Activated naive CD4-positive, alpha-beta T cell treated with anti-CD3 and anti-CD28 coated beads for 36 hours (primary cell): ENCODE measurements at regions not wholly inside any gene's neighbourhood (a gene's known extent, or its start where the extent isn't known, plus 50 kb on each side); places are given as distances from the start of the nearest gene placed in this dataset.
A peak's percentile ranks its signal among the peaks of the same experiment; 100 is the strongest.

Experiments used
- CTCF ChIA-PET: fragments of 350-600 bp; sonication (Branson Sonifier 250); formaldehyde crosslinking; loops from one replicate; lab custom pipeline; 2021; ENCODE audit warnings: antibody characterized with exemption; lab: Charles Lee
- DNase-seq: peaks from one replicate; pipeline ENCODE4 v3.0.0-alpha.2; 2020
- H3K27ac Mint-ChIP-seq: one replicate; pipeline ENCODE4 v1.8.0; 2021; ENCODE audit warnings: mild to moderate bottlenecking, mixed read lengths
- H3K27me3 Mint-ChIP-seq: one replicate; pipeline ENCODE4 v1.8.0; 2021; ENCODE audit warnings: low read depth, mixed read lengths
- H3K36me3 Mint-ChIP-seq: one replicate; pipeline ENCODE4 v1.8.0; 2021; ENCODE audit warnings: low read depth, mixed read lengths
- H3K4me1 Mint-ChIP-seq: one replicate; pipeline ENCODE4 v1.8.0; 2021; ENCODE audit warnings: low read depth, mixed read lengths
- H3K4me3 Mint-ChIP-seq: one replicate; pipeline ENCODE4 v1.8.0; 2021; ENCODE audit warnings: mild to moderate bottlenecking, moderate library complexity, mixed read lengths
- H3K9me3 Mint-ChIP-seq: one replicate; pipeline ENCODE4 v1.8.0; 2021; ENCODE audit warnings: mixed read lengths
- intact Hi-C: fragments of 100-400 bp; cut with micrococcal nuclease; formaldehyde crosslinking; loops from one replicate; pipeline ENCODE4 v1.15.1; 2023

- peaks cover 7% of the 10 kb centered on the region for H3K27me3 Mint-ChIP-seq
- peaks cover 1% of the 10 kb centered on the region for H3K36me3 Mint-ChIP-seq
- H3K9me3 Mint-ChIP-seq = peaks cover 12% of the 10 kb centered on the region
- no peak overlapping the region for H3K27ac Mint-ChIP-seq
- peak; percentile 82 for DNase-seq
- intact Hi-C loops = loop anchor here (1.0 kb wide), 1 partner anchor 205 kb away; no protein-coding TSS in a partner anchor
- CTCF ChIA-PET = interaction anchor here (0.5 to 2.3 kb wide), 6 partner anchors 8 to 710 kb away, joined by 3 to 11 read pairs (median 4); no protein-coding TSS in a partner anchor
- no peak overlapping the region for H3K4me3 Mint-ChIP-seq
- H3K4me1 Mint-ChIP-seq = peaks cover 2% of the 10 kb centered on the region
These were observed 92.8 kb upstream of the OTOS start for GRCh38 chr2:240232961-240233884.

GRCh38 chr2:240233885-240234502 is 93.5 kb upstream of the OTOS start:
- CTCF ChIA-PET = interaction anchor here (0.5 to 1.5 kb wide), 2 partner anchors 9 to 709 kb away, joined by 3 to 4 read pairs; no protein-coding TSS in a partner anchor
- Mint-ChIP-seq H3K9me3 (peaks cover 8% of the 10 kb centered on the region), H3K4me1 (peaks cover 2% of the 10 kb centered on the region), H3K27ac (no peak overlapping the region), H3K4me3 (no peak overlapping the region), H3K36me3 (no peaks in the 10 kb centered on the region), H3K27me3 (peaks cover 5% of the 10 kb centered on the region)
- intact Hi-C loops = loop anchor here (1.0 kb wide), 1 partner anchor 204 kb away; no protein-coding TSS in a partner anchor
- DNase-seq = no peak

GRCh38 chr2:240234503-240234951 is 94.1 kb upstream of the OTOS start:
- H3K4me1 Mint-ChIP-seq = peaks cover 2% of the 10 kb centered on the region
- H3K27ac Mint-ChIP-seq = no peak overlapping the region
- DNase-seq = no peak
- H3K9me3 Mint-ChIP-seq = peaks cover 2% of the 10 kb centered on the region
- peaks cover 3% of the 10 kb centered on the region for H3K27me3 Mint-ChIP-seq
- CTCF ChIA-PET = interaction anchor here (0.6 to 1.5 kb wide), 2 partner anchors 9 to 160 kb away, joined by 3 to 4 read pairs; no protein-coding TSS in a partner anchor
- intact Hi-C loops = no loop called here
- H3K36me3 Mint-ChIP-seq = no peaks in the 10 kb centered on the region
- H3K4me3 Mint-ChIP-seq = no peak overlapping the region

GRCh38 chr2:240235149-240235803 is 94.8 kb upstream of the OTOS start:
- Mint-ChIP-seq H3K9me3 (no peaks in the 10 kb centered on the region), H3K4me3 (no peak overlapping the region), H3K4me1 (peaks cover 2% of the 10 kb centered on the region), H3K36me3 (no peaks in the 10 kb centered on the region), H3K27ac (no peak overlapping the region), H3K27me3 (no peaks in the 10 kb centered on the region)
- no peak for DNase-seq
- CTCF ChIA-PET = interaction anchor here (0.6 to 1.5 kb wide), 2 partner anchors 8 to 160 kb away, joined by 3 to 4 read pairs; no protein-coding TSS in a partner anchor
- intact Hi-C loops = no loop called here

GRCh38 chr2:240235811-240236210 is 95.4 kb upstream of the OTOS start:
- CTCF ChIA-PET = interaction anchor here (1.5 kb wide), 1 partner anchor 8 kb away, joined by 3 read pairs; no protein-coding TSS in a partner anchor
- no peaks in the 10 kb centered on the region for H3K36me3 Mint-ChIP-seq
- H3K4me3 Mint-ChIP-seq = no peak overlapping the region
- H3K9me3 Mint-ChIP-seq = no peaks in the 10 kb centered on the region
- no peak overlapping the region for H3K27ac Mint-ChIP-seq
- DNase-seq = no peak
- H3K27me3 Mint-ChIP-seq = no peaks in the 10 kb centered on the region
- intact Hi-C loops = no loop called here
- H3K4me1 Mint-ChIP-seq = peaks cover 2% of the 10 kb centered on the region

- DNase-seq = peak; percentile 17
- H3K4me1 Mint-ChIP-seq = peaks cover 2% of the 10 kb centered on the region
- CTCF ChIA-PET = no interaction called here
- no peaks in the 10 kb centered on the region for H3K27me3 Mint-ChIP-seq
- no peaks in the 10 kb centered on the region for H3K9me3 Mint-ChIP-seq
- no peaks in the 10 kb centered on the region for H3K36me3 Mint-ChIP-seq
- no peak overlapping the region for H3K27ac Mint-ChIP-seq
- intact Hi-C loops = no loop called here
- no peak overlapping the region for H3K4me3 Mint-ChIP-seq
These were observed 96.0 kb upstream of the OTOS start for GRCh38 chr2:240236217-240237111.

GRCh38 chr2:240237609-240238174 is 97.2 kb upstream of the OTOS start:
- no peak for DNase-seq
- Mint-ChIP-seq H3K4me1 (peaks cover 2% of the 10 kb centered on the region), H3K36me3 (no peaks in the 10 kb centered on the region), H3K4me3 (no peak overlapping the region), H3K9me3 (no peaks in the 10 kb centered on the region), H3K27me3 (no peaks in the 10 kb centered on the region), H3K27ac (no peak overlapping the region)
- CTCF ChIA-PET = no interaction called here
- intact Hi-C loops = no loop called here

- no peaks in the 10 kb centered on the region for H3K9me3 Mint-ChIP-seq
- no peaks in the 10 kb centered on the region for H3K27me3 Mint-ChIP-seq
- intact Hi-C loops = no loop called here
- H3K4me3 Mint-ChIP-seq = no peak overlapping the region
- CTCF ChIA-PET = no interaction called here
- H3K27ac Mint-ChIP-seq = no peak overlapping the region
- H3K36me3 Mint-ChIP-seq = no peaks in the 10 kb centered on the region
- no peak for DNase-seq
- peaks cover 2% of the 10 kb centered on the region for H3K4me1 Mint-ChIP-seq
These were observed 97.7 kb upstream of the OTOS start for GRCh38 chr2:240238201-240238600.

- CTCF ChIA-PET = interaction anchor here (0.6 kb wide), 1 partner anchor 33 kb away, joined by 3 read pairs; no protein-coding TSS in a partner anchor
- DNase-seq = no peak
- Mint-ChIP-seq H3K27ac (no peak overlapping the region), H3K36me3 (no peaks in the 10 kb centered on the region), H3K4me3 (no peak overlapping the region), H3K9me3 (no peaks in the 10 kb centered on the region), H3K27me3 (no peaks in the 10 kb centered on the region), H3K4me1 (peaks cover 2% of the 10 kb centered on the region)
- intact Hi-C loops = no loop called here
These were observed 98.3 kb upstream of the OTOS start for GRCh38 chr2:240238786-240239185.

- CTCF ChIA-PET = interaction anchor here (0.6 kb wide), 1 partner anchor 34 kb away, joined by 3 read pairs; no protein-coding TSS in a partner anchor
- Mint-ChIP-seq H3K4me1 (no peaks in the 10 kb centered on the region), H3K27me3 (no peaks in the 10 kb centered on the region), H3K9me3 (no peaks in the 10 kb centered on the region), H3K36me3 (no peaks in the 10 kb centered on the region), H3K4me3 (no peak overlapping the region), H3K27ac (no peak overlapping the region)
- DNase-seq = no peak
- intact Hi-C loops = no loop called here
These were observed 98.9 kb upstream of the OTOS start for GRCh38 chr2:240239325-240239724.
